C4-2B (cell line): ENCODE measurements at regions not wholly inside any gene's neighbourhood (a gene's known extent, or its start where the extent isn't known, plus 50 kb on each side); places are given as distances from the start of the nearest gene placed in this dataset.
"Not testable (repeated sequence)": the region's sequence is repeated elsewhere in the genome, so short reads cannot be mapped to it uniquely, and the experiment has no call there.

Experiments used
- ZFX ChIP-seq: fragments of 450-650 bp; IDR thresholded peaks from 2 replicates; pipeline ENCODE4 v1.6.1; 2017
- TF ChIP-seq, protein P1 (sequence below): fragments of 450-650 bp; conservative IDR thresholded peaks from 2 replicates; pipeline ENCODE4 v1.5.1; 2017; ENCODE audit warnings: mild to moderate bottlenecking

GRCh38 chr14:25814622-25815021 lies 764.7 kb upstream of the STXBP6 start:
- TF ChIP-seq, protein P1, sequence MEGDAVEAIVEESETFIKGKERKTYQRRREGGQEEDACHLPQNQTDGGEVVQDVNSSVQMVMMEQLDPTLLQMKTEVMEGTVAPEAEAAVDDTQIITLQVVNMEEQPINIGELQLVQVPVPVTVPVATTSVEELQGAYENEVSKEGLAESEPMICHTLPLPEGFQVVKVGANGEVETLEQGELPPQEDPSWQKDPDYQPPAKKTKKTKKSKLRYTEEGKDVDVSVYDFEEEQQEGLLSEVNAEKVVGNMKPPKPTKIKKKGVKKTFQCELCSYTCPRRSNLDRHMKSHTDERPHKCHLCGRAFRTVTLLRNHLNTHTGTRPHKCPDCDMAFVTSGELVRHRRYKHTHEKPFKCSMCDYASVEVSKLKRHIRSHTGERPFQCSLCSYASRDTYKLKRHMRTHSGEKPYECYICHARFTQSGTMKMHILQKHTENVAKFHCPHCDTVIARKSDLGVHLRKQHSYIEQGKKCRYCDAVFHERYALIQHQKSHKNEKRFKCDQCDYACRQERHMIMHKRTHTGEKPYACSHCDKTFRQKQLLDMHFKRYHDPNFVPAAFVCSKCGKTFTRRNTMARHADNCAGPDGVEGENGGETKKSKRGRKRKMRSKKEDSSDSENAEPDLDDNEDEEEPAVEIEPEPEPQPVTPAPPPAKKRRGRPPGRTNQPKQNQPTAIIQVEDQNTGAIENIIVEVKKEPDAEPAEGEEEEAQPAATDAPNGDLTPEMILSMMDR = not testable (repeated sequence)
- TF ChIP-seq ZFX = not testable (repeated sequence)
